ENCODE measurements at regions not wholly inside any gene's neighbourhood (a gene's known extent, or its start where the extent isn't known, plus 50 kb on each side); places are given as distances from the start of the nearest gene placed in this dataset.

DNA sequence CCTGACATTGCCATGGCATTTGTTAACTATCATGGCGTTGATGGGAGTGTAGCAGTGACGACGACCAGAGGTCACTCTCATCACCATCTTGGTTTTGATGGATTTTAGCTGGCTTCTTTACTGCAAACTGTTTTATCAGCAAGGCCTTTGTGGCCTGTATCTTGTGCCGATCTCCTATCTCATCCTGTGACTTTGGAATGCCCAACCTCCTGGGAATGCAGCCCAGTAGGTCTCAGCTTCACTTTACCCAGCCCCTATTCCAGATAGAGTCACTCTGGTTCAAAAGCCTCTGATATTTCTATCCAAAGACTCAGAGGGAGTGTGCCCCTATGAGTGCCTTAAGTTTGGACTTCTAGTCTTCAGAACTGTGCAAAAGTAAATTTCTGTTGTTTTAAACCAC, 130.1 kb downstream of the ADAMTS1 start:
- TF ChIP-seq POLR2A (IDR thresholded peaks at IDR 0.05) (no peak), EP300 (IDR thresholded peaks at IDR 0.05) (no peak)
- TF ChIP-seq, protein P1, sequence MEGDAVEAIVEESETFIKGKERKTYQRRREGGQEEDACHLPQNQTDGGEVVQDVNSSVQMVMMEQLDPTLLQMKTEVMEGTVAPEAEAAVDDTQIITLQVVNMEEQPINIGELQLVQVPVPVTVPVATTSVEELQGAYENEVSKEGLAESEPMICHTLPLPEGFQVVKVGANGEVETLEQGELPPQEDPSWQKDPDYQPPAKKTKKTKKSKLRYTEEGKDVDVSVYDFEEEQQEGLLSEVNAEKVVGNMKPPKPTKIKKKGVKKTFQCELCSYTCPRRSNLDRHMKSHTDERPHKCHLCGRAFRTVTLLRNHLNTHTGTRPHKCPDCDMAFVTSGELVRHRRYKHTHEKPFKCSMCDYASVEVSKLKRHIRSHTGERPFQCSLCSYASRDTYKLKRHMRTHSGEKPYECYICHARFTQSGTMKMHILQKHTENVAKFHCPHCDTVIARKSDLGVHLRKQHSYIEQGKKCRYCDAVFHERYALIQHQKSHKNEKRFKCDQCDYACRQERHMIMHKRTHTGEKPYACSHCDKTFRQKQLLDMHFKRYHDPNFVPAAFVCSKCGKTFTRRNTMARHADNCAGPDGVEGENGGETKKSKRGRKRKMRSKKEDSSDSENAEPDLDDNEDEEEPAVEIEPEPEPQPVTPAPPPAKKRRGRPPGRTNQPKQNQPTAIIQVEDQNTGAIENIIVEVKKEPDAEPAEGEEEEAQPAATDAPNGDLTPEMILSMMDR (IDR thresholded peaks at IDR 0.05): no peak

Data from upper lobe of left lung (tissue), 4 donors.